Breast epithelium (tissue), 3 donors: ENCODE measurements at regions not wholly inside any gene's neighbourhood (a gene's known extent, or its start where the extent isn't known, plus 50 kb on each side); places are given as distances from the start of the nearest gene placed in this dataset.

Experiments
- POLR2A ChIP-seq: fragments of 450-650 bp; IDR thresholded peaks from one replicate; pipeline ENCODE4 v1.6.1; 2016; ENCODE audit warnings: antibody characterized with exemption, mild to moderate bottlenecking, moderate library complexity
- POLR2AphosphoS5 ChIP-seq, 3 donors: sonication (generic); formaldehyde crosslinking; IDR thresholded peaks; one replicate each; pipeline ENCODE4 v1.6.1; 2017; ENCODE audit warnings: antibody characterized with exemption in 3 of 3
- TF ChIP-seq, protein P1 (sequence below), 3 donors: fragments of 450-650 bp; IDR thresholded peaks; one replicate each; pipeline ENCODE4 v1.5.1; 2016 to 2017; ENCODE audit warnings: antibody characterized with exemption in 3 of 3, mild to moderate bottlenecking in 3 of 3, moderate library complexity in 3 of 3

DNA sequence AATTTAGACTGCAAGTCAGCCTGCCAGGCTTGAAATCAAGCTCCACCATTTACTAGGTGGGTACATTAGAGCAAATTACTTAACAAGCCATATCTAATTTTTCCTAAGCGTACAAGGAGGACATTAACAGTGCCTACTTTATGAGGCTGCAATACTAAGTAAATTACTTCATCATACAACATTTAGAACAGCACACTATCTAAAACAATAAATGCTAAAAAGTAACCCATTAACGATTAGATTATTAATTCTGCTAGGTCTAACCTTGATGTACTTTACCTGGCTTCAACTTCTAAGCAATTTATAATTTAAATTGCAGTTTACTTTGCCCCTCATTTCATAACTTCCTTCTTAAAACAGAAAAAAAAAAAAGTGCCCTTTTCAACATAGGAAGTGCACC, 1155.6 kb upstream of the NCAM2 start:
- TF ChIP-seq, protein P1, sequence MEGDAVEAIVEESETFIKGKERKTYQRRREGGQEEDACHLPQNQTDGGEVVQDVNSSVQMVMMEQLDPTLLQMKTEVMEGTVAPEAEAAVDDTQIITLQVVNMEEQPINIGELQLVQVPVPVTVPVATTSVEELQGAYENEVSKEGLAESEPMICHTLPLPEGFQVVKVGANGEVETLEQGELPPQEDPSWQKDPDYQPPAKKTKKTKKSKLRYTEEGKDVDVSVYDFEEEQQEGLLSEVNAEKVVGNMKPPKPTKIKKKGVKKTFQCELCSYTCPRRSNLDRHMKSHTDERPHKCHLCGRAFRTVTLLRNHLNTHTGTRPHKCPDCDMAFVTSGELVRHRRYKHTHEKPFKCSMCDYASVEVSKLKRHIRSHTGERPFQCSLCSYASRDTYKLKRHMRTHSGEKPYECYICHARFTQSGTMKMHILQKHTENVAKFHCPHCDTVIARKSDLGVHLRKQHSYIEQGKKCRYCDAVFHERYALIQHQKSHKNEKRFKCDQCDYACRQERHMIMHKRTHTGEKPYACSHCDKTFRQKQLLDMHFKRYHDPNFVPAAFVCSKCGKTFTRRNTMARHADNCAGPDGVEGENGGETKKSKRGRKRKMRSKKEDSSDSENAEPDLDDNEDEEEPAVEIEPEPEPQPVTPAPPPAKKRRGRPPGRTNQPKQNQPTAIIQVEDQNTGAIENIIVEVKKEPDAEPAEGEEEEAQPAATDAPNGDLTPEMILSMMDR (IDR thresholded peaks at IDR 0.05), result no peak
- TF ChIP-seq POLR2A, result no peak
- no peak for TF ChIP-seq POLR2AphosphoS5 (IDR thresholded peaks at IDR 0.05)
